K562 (cell line): ENCODE measurements at regions not wholly inside any gene's neighbourhood (a gene's known extent, or its start where the extent isn't known, plus 50 kb on each side); places are given as distances from the start of the nearest gene placed in this dataset.

Experiments
- ATAC-seq: fragments of 200-7000 bp; cut with Tn5 transposase; 3 replicates; pipeline ENCODE4 v1.9.1; 2020; ENCODE audit warnings: moderate library complexity
- BruUV-seq: library from RNA; stranded (reverse); fragments of 400-500 nt; replicated peaks from 2 replicates; lab custom pipeline; 2021; lab: Mats Ljungman, UMichigan
- CTCF ChIA-PET: fragments of 300-600 bp; formaldehyde crosslinking; extraction: SDS; loops from one replicate; lab custom pipeline; 2021; ENCODE audit warnings: low intra/inter-chr PET ratio; lab: Yijun Ruan, JAX
- POLR2A ChIA-PET: fragments of 300-600, 350-650 bp; sonication (Branson Sonifier 250); formaldehyde crosslinking; extraction: SDS; loops from one replicate; lab custom pipeline; 2021; ENCODE audit warnings: antibody characterized with exemption, inconsistent platforms; lab: Yijun Ruan, JAX
- DNase-seq, 4 experiments: peaks; one replicate each; pipeline versions ENCODE4 v3.0.0 to v3.0.0-alpha.2; 2011 to 2018; ENCODE audit warnings: low spot score in 3 of 4, mixed read lengths in 3 of 4; ENCODE audit errors: extremely low read depth in 1 of 4
- FAIRE-seq: peaks from 2 replicates; lab custom pipeline; 2011; peaks lifted over from hg19 to GRCh38; lab: Jason Lieb, UNC
- H2AFZ ChIP-seq: 2 replicates; pipeline ENCODE4 v1.6.0; 2011; ENCODE audit warnings: low read depth, low read length, control low read depth, inconsistent platforms
- H3K27ac ChIP-seq: fragments of 200-600 bp; 3 replicates; pipeline ENCODE4 v1.8.0; 2011; ENCODE audit warnings: low read depth, mild to moderate bottlenecking, control low read depth, inconsistent platforms, low read length, moderate library complexity, mixed read lengths; ENCODE audit errors: extremely low read depth
- H3K27me3 ChIP-seq, 2 experiments: fragments of 300-600 bp in 1 of 2; 2 replicates in 1 of 2; 3 replicates in 1 of 2; pipeline versions ENCODE4 v1.6.0 to v1.8.0; 2011; ENCODE audit warnings: inconsistent platforms in 2 of 2, low read length in 2 of 2, mild to moderate bottlenecking in 1 of 2, mixed read lengths in 1 of 2, moderate library complexity in 1 of 2; ENCODE audit not compliant: control insufficient read depth in 2 of 2, insufficient read depth in 2 of 2
- H3K36me3 ChIP-seq: fragments of 300-600 bp; 3 replicates; pipeline ENCODE4 v1.8.0; 2011; ENCODE audit warnings: mild to moderate bottlenecking, low read length, inconsistent platforms; ENCODE audit not compliant: control insufficient read depth, insufficient read depth
- H3K4me1 ChIP-seq, 2 experiments: fragments of 200-600 bp in 1 of 2; replicated peaks in 1 of 2; 2 replicates in 1 of 2; 3 replicates in 1 of 2; pipeline versions ENCODE4 v1.5.1 to v1.8.0; 2011; ENCODE audit warnings: inconsistent platforms in 2 of 2, low read length in 2 of 2, mild to moderate bottlenecking in 1 of 2, mixed read lengths in 1 of 2, moderate library complexity in 1 of 2; ENCODE audit not compliant: control insufficient read depth in 2 of 2, insufficient read depth in 2 of 2
- H3K4me2 ChIP-seq: 2 replicates; pipeline ENCODE4 v1.6.1; 2011; ENCODE audit warnings: low read length, control low read depth, inconsistent platforms, mixed read lengths; ENCODE audit not compliant: insufficient read depth
- H3K4me3 ChIP-seq: fragments of 200-600 bp; sonication (generic), shearing (Covaris generic); 2 replicates; pipeline ENCODE4 v1.5.1; 2016; ENCODE audit warnings: control low read depth, inconsistent platforms
- H3K79me2 ChIP-seq: fragments of 200-600 bp; 3 replicates; pipeline ENCODE4 v1.8.0; 2011; ENCODE audit warnings: low read length, inconsistent platforms; ENCODE audit not compliant: control insufficient read depth, insufficient read depth
- H3K9ac ChIP-seq, 2 experiments: 2 replicates each; pipeline versions ENCODE4 v1.6.0 to v1.6.1; 2011; ENCODE audit warnings: low read depth in 2 of 2, low read length in 2 of 2, control low read depth in 1 of 2, inconsistent platforms in 1 of 2, mild to moderate bottlenecking in 1 of 2, mixed read lengths in 1 of 2; ENCODE audit not compliant: insufficient read depth in 1 of 2
- H3K9me1 ChIP-seq: one replicate; pipeline ENCODE4 v1.6.0; 2011; ENCODE audit warnings: inconsistent platforms, mild to moderate bottlenecking, low read length, moderate library complexity; ENCODE audit not compliant: control insufficient read depth, insufficient read depth
- H3K9me3 ChIP-seq: replicated peaks from 2 replicates; pipeline ENCODE4 v1.5.1; 2011; ENCODE audit warnings: low read depth, low read length, inconsistent platforms; ENCODE audit not compliant: control insufficient read depth, insufficient read depth
- H4K20me1 ChIP-seq: replicated peaks from 2 replicates; pipeline ENCODE4 v1.6.1; 2011; ENCODE audit warnings: low read length, inconsistent platforms, mixed read lengths; ENCODE audit not compliant: control insufficient read depth, insufficient read depth
- GTF2B ChIP-seq: IDR thresholded peaks from 2 replicates; pipeline ENCODE4 v1.6.1; 2011; ENCODE audit not compliant: insufficient read length; ENCODE audit errors: extremely low read depth
- NFYB ChIP-seq: IDR thresholded peaks from 2 replicates; pipeline ENCODE4 v1.6.1; 2011; ENCODE audit warnings: mild to moderate bottlenecking, moderate library complexity; ENCODE audit not compliant: insufficient read length; ENCODE audit errors: extremely low read depth
- RNF219 ChIP-seq: fragments of 250-450 bp; sonication (Bioruptor Pico); IDR thresholded peaks from 2 replicates; pipeline ENCODE4 v1.5.0; 2022; ENCODE audit warnings: mild to moderate bottlenecking
- TEAD4 ChIP-seq, 2 experiments: sonication (generic) in 1 of 2; formaldehyde crosslinking in 1 of 2; IDR thresholded peaks; 2 replicates each; pipeline versions ENCODE4 v1.6.1 to v1.8.0; 2012 to 2022; ENCODE audit warnings: borderline replicate concordance in 1 of 2, inconsistent platforms in 1 of 2, low read length in 1 of 2, mild to moderate bottlenecking in 1 of 2, missing genetic modification reagents in 1 of 2
- ZNF655 ChIP-seq: fragments of 250-450 bp; sonication (Bioruptor Pico); IDR thresholded peaks from 2 replicates; pipeline ENCODE4 v1.5.0; 2021
- whole genome bisulfite sequencing: fragments of 100-300 bp; shearing (Covaris generic); methylation state at CpG from one replicate; pipeline ENCODE4 v1.1.6; 2016; ENCODE audit warnings: low coverage, mixed read lengths; ENCODE audit not compliant: insufficient coverage; ENCODE audit errors: missing lambda C conversion rate; 5-methylcytosine and 5-hydroxymethylcytosine counted together
- in situ Hi-C: fragments of 300-500 bp; cut with MboI; formaldehyde crosslinking; loops from 4 replicates; pipeline ENCODE4 v1.15.0; 2018; ENCODE audit warnings: inconsistent platforms, mixed read lengths
- intact Hi-C: fragments of 100-400 bp; cut with micrococcal nuclease; formaldehyde crosslinking; loops from 2 replicates; pipeline ENCODE4 v1.14.2; 2022

- POLR2A ChIA-PET, result no interaction called here
- H4K20me1 ChIP-seq, result no peaks in the 10 kb centered on the region
- no peak overlapping the region for H3K9ac ChIP-seq
- H2AFZ ChIP-seq, result no peak overlapping the region
- in situ Hi-C loops, result no loop called here
- 0% methylated on average over 1 of the region's 1 CpG for WGBS
- H3K4me3 ChIP-seq, result no peak overlapping the region
- no peaks in the 10 kb centered on the region for H3K4me1 ChIP-seq
- DNase-seq (no peak), FAIRE-seq (no peak)
- TF ChIP-seq ZNF655 (no peak), NFYB (no peak), TEAD4 (IDR thresholded peaks at IDR 0.05; ENCODE audit: low read length) (no peak), TEAD4 (CRISPR knock-in tag; IDR thresholded peaks at IDR 0.05; ENCODE audit: borderline replicate concordance) (no peak), RNF219 (CRISPR knock-in tag) (no peak), GTF2B (no peak)
- TF ChIP-seq, all 486 proteins: peak for 0
- Histone ChIP-seq H3K9me3 (no peaks in the 10 kb centered on the region), H3K27ac (no peak overlapping the region), H3K79me2 (no peaks in the 10 kb centered on the region), H3K9me1 (no peaks in the 10 kb centered on the region), H3K27me3 (no peaks in the 10 kb centered on the region), H3K4me2 (no peak overlapping the region), H3K36me3 (no peaks in the 10 kb centered on the region)
- no peak for ATAC-seq
- intact Hi-C loops, result no loop called here
- BruUV-seq, result no TSS peak
- CTCF ChIA-PET, result no interaction called here
Measured at GRCh38 chr10:58101682-58102081, 166.0 kb downstream of the IPMK start.
